ENCODE measurements at regions not wholly inside any gene's neighbourhood (a gene's known extent, or its start where the extent isn't known, plus 50 kb on each side); places are given as distances from the start of the nearest gene placed in this dataset.

DNA sequence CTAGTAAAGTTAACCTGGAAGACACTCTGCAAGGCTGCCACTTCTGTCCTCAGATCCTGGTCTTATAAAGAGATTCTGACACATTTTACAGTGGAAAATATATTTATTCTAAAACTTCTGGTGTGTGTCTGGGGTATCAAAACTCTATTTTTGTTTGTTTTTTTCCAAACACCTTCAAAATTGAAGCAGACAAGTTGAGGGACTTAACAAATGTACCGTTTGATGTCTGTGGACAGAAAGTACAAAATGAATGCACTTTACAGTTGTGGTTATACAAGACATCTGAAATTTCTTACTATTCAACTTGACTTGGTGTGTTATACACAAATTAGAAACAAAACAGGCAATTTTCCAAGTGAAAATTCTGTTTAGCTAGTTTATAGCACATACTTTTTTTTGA lies 823.2 kb upstream of the SALL3 start:
- no peak overlapping the region for H3K27ac ChIP-seq
- H3K27me3 ChIP-seq, result no peaks in the 10 kb centered on the region
- H3K36me3 ChIP-seq, result no peaks in the 10 kb centered on the region
- H3K4me1 ChIP-seq, result no peaks in the 10 kb centered on the region
- intact Hi-C loops (cut with DNase I; ENCODE audit: low total_unique reads), result loop anchor here (5.0 kb wide), 1 partner anchor 204 kb away; no protein-coding TSS in a partner anchor
- no peak for TF ChIP-seq CTCF (IDR thresholded peaks at IDR 0.05)
- no peak for TF ChIP-seq POLR2AphosphoS5 (IDR thresholded peaks at IDR 0.05)
- no peak for TF ChIP-seq POLR2A (IDR thresholded peaks at IDR 0.05)
- no peaks in the 10 kb centered on the region for H3K9me3 ChIP-seq
- no peak for DNase-seq (ENCODE audit: low spot score in 2 of 2)
- no peak overlapping the region for H3K4me3 ChIP-seq

- intact Hi-C loops (cut with DNase I; ENCODE audit: low total_unique reads), result loop anchor here (5.0 kb wide), 1 partner anchor 207 kb away; no protein-coding TSS in a partner anchor
- no peak for TF ChIP-seq CTCF (IDR thresholded peaks at IDR 0.05)
- no peak for TF ChIP-seq POLR2A (IDR thresholded peaks at IDR 0.05)
- TF ChIP-seq POLR2AphosphoS5 (IDR thresholded peaks at IDR 0.05), result no peak
- H3K27me3 ChIP-seq, result no peaks in the 10 kb centered on the region
- DNase-seq (ENCODE audit: low spot score in 2 of 2), result no peak
- H3K36me3 ChIP-seq, result no peaks in the 10 kb centered on the region
- no peaks in the 10 kb centered on the region for H3K4me1 ChIP-seq
- no peak overlapping the region for H3K4me3 ChIP-seq
- H3K9me3 ChIP-seq, result no peaks in the 10 kb centered on the region
- H3K27ac ChIP-seq, result no peak overlapping the region
Measured at GRCh38 chr18:78158943-78159342, 820.7 kb upstream of the SALL3 start.

DNA sequence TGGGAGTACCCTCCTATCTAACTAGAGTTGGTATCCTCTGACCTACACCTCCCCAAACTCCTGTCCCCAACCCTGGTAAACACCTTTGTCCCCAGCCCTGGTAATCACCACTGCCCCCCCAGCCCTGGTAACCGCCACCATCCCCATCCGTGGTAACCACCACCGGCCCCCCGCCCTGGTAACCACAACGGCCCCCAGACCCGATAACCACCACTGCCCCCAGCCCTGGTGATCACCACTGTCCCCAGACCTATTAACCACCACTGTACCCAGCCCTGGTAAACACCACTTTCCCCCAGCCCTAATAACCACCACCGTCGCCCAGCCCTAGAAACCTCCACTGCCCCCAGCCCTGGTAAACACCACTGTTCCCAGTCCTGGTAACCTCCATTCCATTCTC lies 820.2 kb upstream of the SALL3 start:
- H3K4me1 ChIP-seq, result no peaks in the 10 kb centered on the region
- no peaks in the 10 kb centered on the region for H3K36me3 ChIP-seq
- intact Hi-C loops (cut with DNase I; ENCODE audit: low total_unique reads), result loop anchor here (5.0 kb wide), 1 partner anchor 207 kb away; no protein-coding TSS in a partner anchor
- no peak overlapping the region for H3K27ac ChIP-seq
- no peak overlapping the region for H3K4me3 ChIP-seq
- DNase-seq (ENCODE audit: low spot score in 2 of 2), result no peak
- H3K9me3 ChIP-seq, result no peaks in the 10 kb centered on the region
- no peaks in the 10 kb centered on the region for H3K27me3 ChIP-seq
- TF ChIP-seq POLR2A (IDR thresholded peaks at IDR 0.05) (no peak), POLR2AphosphoS5 (IDR thresholded peaks at IDR 0.05) (no peak), CTCF (IDR thresholded peaks at IDR 0.05) (no peak)

DNA sequence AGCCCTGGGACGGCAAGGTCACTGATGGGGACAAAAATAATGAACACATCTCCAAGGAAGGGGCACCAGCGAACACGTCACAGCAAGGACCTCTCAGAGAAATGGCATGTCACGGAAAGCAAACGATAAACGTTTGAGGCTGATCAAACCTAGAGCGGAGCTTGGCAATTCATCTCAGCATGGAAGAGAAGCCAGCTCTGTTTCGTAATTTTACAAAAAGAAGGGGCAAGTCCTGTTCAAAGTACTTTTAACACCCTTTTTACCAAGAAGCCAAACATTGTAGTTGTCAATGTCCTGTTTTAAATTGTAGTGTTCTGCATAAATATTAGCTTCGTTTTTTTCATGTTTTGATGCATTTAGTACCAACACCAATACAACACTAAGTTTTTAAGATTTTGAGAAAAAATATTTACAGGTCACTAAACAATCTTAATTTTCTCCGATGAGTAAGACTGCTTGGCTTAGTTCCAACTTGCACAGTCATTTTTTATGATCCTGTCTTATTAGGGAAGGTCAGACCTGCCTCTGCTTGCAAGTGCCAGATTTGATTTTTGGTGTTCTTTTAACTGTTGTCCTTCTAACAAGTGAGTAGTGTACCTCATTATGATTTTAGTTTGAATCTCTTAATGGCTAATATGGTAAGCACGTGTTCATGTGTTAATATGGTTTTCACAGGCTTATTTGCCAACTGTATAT lies 818.5 kb upstream of the SALL3 start:
- H3K36me3 ChIP-seq, result no peaks in the 10 kb centered on the region
- H3K4me1 ChIP-seq, result no peaks in the 10 kb centered on the region
- H3K4me3 ChIP-seq, result no peak overlapping the region
- no peak for DNase-seq (ENCODE audit: low spot score in 2 of 2)
- intact Hi-C loops (cut with DNase I; ENCODE audit: low total_unique reads), result no loop called here
- no peak overlapping the region for H3K27ac ChIP-seq
- H3K27me3 ChIP-seq, result no peaks in the 10 kb centered on the region
- TF ChIP-seq CTCF (IDR thresholded peaks at IDR 0.05) (no peak), POLR2AphosphoS5 (IDR thresholded peaks at IDR 0.05) (no peak), POLR2A (IDR thresholded peaks at IDR 0.05) (no peak)
- H3K9me3 ChIP-seq, result no peaks in the 10 kb centered on the region

DNA sequence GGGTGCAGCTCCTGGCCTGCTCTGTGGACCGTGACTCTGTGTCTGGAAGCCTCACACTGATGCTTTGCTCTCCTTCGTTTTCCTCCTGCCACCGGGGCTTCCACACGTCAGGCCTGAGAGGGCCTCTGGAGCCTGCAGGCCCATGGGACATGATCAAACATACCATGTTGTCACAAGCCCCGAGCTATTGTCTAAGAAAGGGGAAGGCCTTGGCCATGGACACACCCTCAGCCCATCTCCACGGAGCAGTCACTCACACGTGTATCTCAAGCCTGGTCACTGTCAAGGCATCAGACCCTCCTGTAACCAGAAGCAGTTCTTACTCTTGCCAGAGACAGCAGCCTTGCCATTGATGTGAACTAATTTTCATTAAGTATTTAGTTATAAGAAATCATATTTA lies 814.1 kb upstream of the SALL3 start:
- no peaks in the 10 kb centered on the region for H3K36me3 ChIP-seq
- intact Hi-C loops (cut with DNase I; ENCODE audit: low total_unique reads), result no loop called here
- H3K27me3 ChIP-seq, result no peaks in the 10 kb centered on the region
- no peaks in the 10 kb centered on the region for H3K4me1 ChIP-seq
- no peaks in the 10 kb centered on the region for H3K9me3 ChIP-seq
- DNase-seq (ENCODE audit: low spot score in 2 of 2), result no peak
- no peak overlapping the region for H3K27ac ChIP-seq
- no peak overlapping the region for H3K4me3 ChIP-seq
- TF ChIP-seq POLR2AphosphoS5 (IDR thresholded peaks at IDR 0.05) (no peak), POLR2A (IDR thresholded peaks at IDR 0.05) (no peak)
